ENCODE measurements at regions not wholly inside any gene's neighbourhood (a gene's known extent, or its start where the extent isn't known, plus 50 kb on each side); places are given as distances from the start of the nearest gene placed in this dataset.

DNA sequence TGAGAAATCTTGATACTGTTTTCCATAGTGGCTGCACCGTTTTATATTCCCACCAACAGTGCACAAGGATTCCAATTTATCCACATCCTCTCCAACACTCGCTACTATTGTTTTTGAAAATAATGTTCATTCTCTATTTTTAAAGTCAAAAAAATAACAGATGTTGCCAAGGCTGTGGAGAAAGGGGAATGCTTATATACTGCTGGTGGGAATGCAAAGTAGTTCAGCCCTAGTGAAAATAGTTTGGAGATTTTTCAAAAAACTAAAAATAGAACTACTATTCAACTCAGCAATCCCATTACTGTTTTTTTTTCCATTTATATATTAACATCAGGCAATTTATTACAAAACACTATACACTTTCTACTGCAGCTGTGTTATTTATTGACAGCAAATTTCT is 208.7 kb downstream of the CBLL2 start:
- no peaks in the 10 kb centered on the region for H3K9me3 ChIP-seq
- no peaks in the 10 kb centered on the region for H3K36me3 ChIP-seq (replicated peaks in 1 of 2; ENCODE audit: insufficient read depth in 1 of 2, low read depth in 2 of 2)
- no peak overlapping the region for H3K4me3 ChIP-seq
- ATAC-seq, result no peak
- H3K4me1 ChIP-seq, result no peaks in the 10 kb centered on the region
- 51 to 67% methylated on average over 2 of the region's 2 CpGs for WGBS, 2 donors
- no peak for TF ChIP-seq POLR2A (IDR thresholded peaks at IDR 0.05)
- TF ChIP-seq, protein P1, sequence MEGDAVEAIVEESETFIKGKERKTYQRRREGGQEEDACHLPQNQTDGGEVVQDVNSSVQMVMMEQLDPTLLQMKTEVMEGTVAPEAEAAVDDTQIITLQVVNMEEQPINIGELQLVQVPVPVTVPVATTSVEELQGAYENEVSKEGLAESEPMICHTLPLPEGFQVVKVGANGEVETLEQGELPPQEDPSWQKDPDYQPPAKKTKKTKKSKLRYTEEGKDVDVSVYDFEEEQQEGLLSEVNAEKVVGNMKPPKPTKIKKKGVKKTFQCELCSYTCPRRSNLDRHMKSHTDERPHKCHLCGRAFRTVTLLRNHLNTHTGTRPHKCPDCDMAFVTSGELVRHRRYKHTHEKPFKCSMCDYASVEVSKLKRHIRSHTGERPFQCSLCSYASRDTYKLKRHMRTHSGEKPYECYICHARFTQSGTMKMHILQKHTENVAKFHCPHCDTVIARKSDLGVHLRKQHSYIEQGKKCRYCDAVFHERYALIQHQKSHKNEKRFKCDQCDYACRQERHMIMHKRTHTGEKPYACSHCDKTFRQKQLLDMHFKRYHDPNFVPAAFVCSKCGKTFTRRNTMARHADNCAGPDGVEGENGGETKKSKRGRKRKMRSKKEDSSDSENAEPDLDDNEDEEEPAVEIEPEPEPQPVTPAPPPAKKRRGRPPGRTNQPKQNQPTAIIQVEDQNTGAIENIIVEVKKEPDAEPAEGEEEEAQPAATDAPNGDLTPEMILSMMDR (IDR thresholded peaks at IDR 0.05), result no peak
- H3K27me3 ChIP-seq, result no peaks in the 10 kb centered on the region
- no peak for DNase-seq
- H3K27ac ChIP-seq, result no peak overlapping the region
- intact Hi-C loops (cut with DNase I), result no loop called here

DNA sequence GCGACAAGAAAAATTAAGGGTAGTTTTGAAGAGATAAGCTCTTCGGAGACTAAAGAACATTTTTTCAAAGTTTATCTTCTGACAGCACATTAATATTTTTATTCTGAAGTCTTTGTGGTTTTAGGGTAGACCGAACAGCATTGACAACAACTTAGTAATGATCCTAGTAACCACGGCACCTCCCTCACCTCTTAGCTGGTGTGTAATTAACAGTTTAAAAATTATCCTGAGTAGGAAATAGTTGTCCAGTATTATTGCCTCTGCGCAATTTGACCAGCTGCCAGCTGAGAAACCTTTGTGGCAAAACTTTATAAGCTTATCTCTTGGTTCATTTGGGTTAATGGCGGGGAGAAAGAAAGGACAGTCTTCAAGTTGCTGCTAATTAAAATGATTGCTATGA is 213.6 kb downstream of the CBLL2 start:
- no peaks in the 10 kb centered on the region for H3K36me3 ChIP-seq (replicated peaks in 1 of 2; ENCODE audit: insufficient read depth in 1 of 2, low read depth in 2 of 2)
- 22 to 24% methylated on average over 6 of the region's 6 CpGs for WGBS, 2 donors
- H3K27me3 ChIP-seq, result no peaks in the 10 kb centered on the region
- no peak overlapping the region for H3K4me3 ChIP-seq
- DNase-seq, result no peak
- H3K27ac ChIP-seq, result no peak overlapping the region
- no peaks in the 10 kb centered on the region for H3K9me3 ChIP-seq
- no peaks in the 10 kb centered on the region for H3K4me1 ChIP-seq
- intact Hi-C loops (cut with DNase I), result no loop called here
- TF ChIP-seq, protein P1 (IDR thresholded peaks at IDR 0.05), result no peak
- TF ChIP-seq POLR2A (IDR thresholded peaks at IDR 0.05), result no peak
- ATAC-seq, result no peak

DNA sequence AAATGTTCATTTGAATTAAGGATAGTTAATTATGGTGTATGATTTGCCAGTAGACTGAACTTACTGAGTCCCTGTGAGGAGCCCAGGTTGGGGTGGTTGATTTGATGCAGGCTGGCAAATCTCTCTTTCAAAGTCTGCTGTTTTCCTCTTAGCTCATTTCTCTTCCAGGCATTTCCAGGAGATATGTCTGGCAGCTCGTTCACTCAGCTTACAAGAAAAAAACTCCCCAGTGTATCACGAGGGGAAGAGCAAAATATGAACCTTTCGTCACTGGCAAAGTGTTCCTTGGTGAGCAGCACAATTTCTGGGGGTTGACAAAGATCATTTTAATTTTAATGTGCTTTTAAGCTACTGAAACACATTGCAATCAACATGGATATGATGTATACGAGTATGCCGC is 244.2 kb downstream of the CBLL2 start:
- WGBS, 2 donors, result 45 to 46% methylated on average over 5 of the region's 5 CpGs
- intact Hi-C loops (cut with DNase I), result no loop called here
- Histone ChIP-seq H3K27me3 (no peaks in the 10 kb centered on the region), H3K9me3 (no peaks in the 10 kb centered on the region), H3K4me1 (no peaks in the 10 kb centered on the region), H3K4me3 (no peak overlapping the region), H3K27ac (no peak overlapping the region), H3K36me3 (replicated peaks in 1 of 2; ENCODE audit: insufficient read depth in 1 of 2, low read depth in 2 of 2) (no peaks in the 10 kb centered on the region)
- ATAC-seq (no peak), DNase-seq (no peak)
- TF ChIP-seq POLR2A (IDR thresholded peaks at IDR 0.05), result no peak
- TF ChIP-seq, protein P1 (IDR thresholded peaks at IDR 0.05), result no peak

DNA sequence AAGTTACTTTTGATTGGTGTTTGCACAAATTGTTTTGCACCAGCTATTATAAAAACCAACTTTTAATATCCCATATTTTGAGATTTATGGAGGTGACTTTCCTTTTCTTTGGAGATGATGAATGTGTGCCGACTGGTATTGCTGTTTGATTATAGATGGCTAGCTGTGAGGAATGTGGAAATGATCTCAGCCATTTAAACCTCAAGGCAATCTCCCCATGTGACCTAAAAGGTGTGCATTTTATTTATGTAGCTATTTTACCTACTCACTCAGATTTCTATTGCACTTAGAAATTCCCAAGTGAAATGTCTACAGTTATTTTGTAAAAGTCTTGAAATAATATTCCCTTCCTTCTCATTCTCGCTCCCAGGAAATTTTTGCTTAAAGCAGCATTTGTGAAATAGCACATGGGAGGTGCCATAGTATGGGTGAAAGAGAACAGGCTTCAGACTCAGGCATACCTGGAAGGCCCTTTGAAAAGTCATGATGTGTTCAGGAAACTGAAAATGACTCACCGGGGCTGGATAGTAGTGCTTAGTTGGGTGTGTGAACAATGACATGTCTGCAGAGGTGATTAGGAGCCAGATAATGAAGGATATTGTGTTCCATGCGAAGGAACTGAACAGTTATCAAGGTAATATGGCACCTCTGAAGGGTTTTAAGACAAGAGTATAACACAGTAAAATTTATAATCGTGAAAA is 247.6 kb downstream of the CBLL2 start:
- Histone ChIP-seq H3K36me3 (replicated peaks in 1 of 2; ENCODE audit: insufficient read depth in 1 of 2, low read depth in 2 of 2) (no peaks in the 10 kb centered on the region), H3K27ac (no peak overlapping the region), H3K27me3 (no peaks in the 10 kb centered on the region), H3K4me3 (no peak overlapping the region), H3K4me1 (no peaks in the 10 kb centered on the region), H3K9me3 (no peaks in the 10 kb centered on the region)
- DNase-seq (no peak), ATAC-seq (no peak)
- 45 to 55% methylated on average over 5 of the region's 5 CpGs for WGBS, 2 donors
- no peak for TF ChIP-seq POLR2A (IDR thresholded peaks at IDR 0.05)
- TF ChIP-seq, protein P1 (IDR thresholded peaks at IDR 0.05), result no peak
- intact Hi-C loops (cut with DNase I), result no loop called here

DNA sequence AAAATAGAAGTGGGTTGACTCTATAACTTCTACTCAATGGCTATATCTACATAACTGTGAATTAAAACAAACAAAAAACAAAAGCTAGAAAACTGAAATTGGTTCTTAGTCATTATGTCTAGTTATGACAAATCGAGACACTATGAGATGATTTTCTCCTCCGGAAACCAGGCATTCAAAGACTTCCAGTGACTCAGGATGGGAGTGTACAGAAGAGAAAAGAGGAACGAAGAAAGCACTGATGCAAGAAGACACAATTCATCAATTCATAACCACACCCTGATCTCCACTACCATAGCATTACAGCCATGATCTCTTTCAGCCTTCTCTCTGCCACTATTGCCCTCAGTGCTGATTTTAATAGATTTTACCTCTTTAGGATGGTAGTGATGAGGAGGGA is 253.6 kb downstream of the CBLL2 start:
- Histone ChIP-seq H3K36me3 (replicated peaks in 1 of 2; ENCODE audit: insufficient read depth in 1 of 2, low read depth in 2 of 2) (no peaks in the 10 kb centered on the region), H3K9me3 (no peaks in the 10 kb centered on the region), H3K27ac (no peak overlapping the region), H3K27me3 (no peaks in the 10 kb centered on the region), H3K4me1 (no peaks in the 10 kb centered on the region), H3K4me3 (no peak overlapping the region)
- WGBS, 2 donors, result 59 to 63% methylated on average over 3 of the region's 3 CpGs
- ATAC-seq, result no peak
- intact Hi-C loops (cut with DNase I), result no loop called here
- TF ChIP-seq POLR2A (IDR thresholded peaks at IDR 0.05), result no peak
- TF ChIP-seq, protein P1 (IDR thresholded peaks at IDR 0.05), result no peak
- DNase-seq, result no peak

Measured in body of pancreas (tissue), 4 donors.